Thyroid gland (tissue), 4 donors: ENCODE measurements at regions not wholly inside any gene's neighbourhood (a gene's known extent, or its start where the extent isn't known, plus 50 kb on each side); places are given as distances from the start of the nearest gene placed in this dataset.
A peak's percentile ranks its signal among the peaks of the same experiment; 100 is the strongest.

ENCODE experiments used
- DNase-seq, 2 donors: peaks; one replicate each; pipeline ENCODE4 v3.0.0-alpha.2; 2019
- H3K27ac ChIP-seq, 3 donors: fragments of 200-600 bp; sonication (generic); 1 replicate in 2 of 3; 2 replicates in 1 of 3; pipeline ENCODE4 v1.5.1; 2016 to 2019; ENCODE audit warnings: mild to moderate bottlenecking in 1 of 3, moderate library complexity in 1 of 3
- H3K27me3 ChIP-seq: fragments of 200-600 bp; sonication (generic); one replicate; pipeline ENCODE4 v1.5.1; 2019
- H3K36me3 ChIP-seq, 2 donors: fragments of 200-600 bp; sonication (generic); one replicate each; pipeline ENCODE4 v1.5.1; 2016 to 2019
- H3K4me1 ChIP-seq, 2 donors: fragments of 200-600 bp; sonication (generic); one replicate each; pipeline ENCODE4 v1.5.1; 2017 to 2019
- H3K4me3 ChIP-seq, 3 donors: fragments of 200-600 bp; sonication (generic); replicated peaks in 1 of 3; 1 replicate in 2 of 3; 2 replicates in 1 of 3; pipeline ENCODE4 v1.5.1; 2016; ENCODE audit warnings: mild to moderate bottlenecking in 1 of 3
- H3K9me3 ChIP-seq: fragments of 200-600 bp; sonication (generic); one replicate; pipeline ENCODE4 v1.5.1; 2017
- CTCF ChIP-seq, 6 experiments: fragments of 200-600 bp in 3 of 6; fragments of 450-650 bp in 3 of 6; sonication (generic) in 3 of 6; IDR thresholded peaks; one replicate each; pipeline ENCODE4 v1.5.1; 2016 to 2019; ENCODE audit warnings: antibody characterized with exemption in 6 of 6, mild to moderate bottlenecking in 2 of 6, inconsistent platforms in 1 of 6, moderate library complexity in 1 of 6
- POLR2A ChIP-seq, 2 donors: fragments of 450-650 bp; IDR thresholded peaks; one replicate each; pipeline ENCODE4 v1.6.1; 2017; ENCODE audit warnings: antibody characterized with exemption in 2 of 2, mild to moderate bottlenecking in 2 of 2, moderate library complexity in 1 of 2
- WGBS, 2 donors: methylation state at CpG; one replicate each; pipeline ENCODE4 v1.1.5; 2017; 5-methylcytosine and 5-hydroxymethylcytosine counted together
- intact Hi-C: fragments of 100-400 bp; cut with DNase I; formaldehyde crosslinking; loops from one replicate; pipeline ENCODE4 v1.15.1; 2023

- no peaks in the 10 kb centered on the region for H3K27me3 ChIP-seq
- TF ChIP-seq POLR2A (IDR thresholded peaks at IDR 0.05): no peak
- peak in 1 of 6 experiments; percentile 2 for TF ChIP-seq CTCF (IDR thresholded peaks at IDR 0.05)
- intact Hi-C loops: no loop called here
- peaks cover 10 to 26% of the 10 kb centered on the region in 2 donors for H3K4me1 ChIP-seq
- 66 to 71% methylated on average over 6 of the region's 6 CpGs for WGBS, 2 donors
- no peak overlapping the region for H3K4me3 ChIP-seq
- no peak for DNase-seq
- H3K27ac ChIP-seq: peak overlapping the region; percentile 45 to 52 (median 49)
- no peaks in the 10 kb centered on the region for H3K9me3 ChIP-seq
- H3K36me3 ChIP-seq: no peaks in the 10 kb centered on the region
These were observed 122.2 kb downstream of the ACKR3 start for GRCh38 chr2:236691799-236692167.

- DNase-seq: no peak
- Histone ChIP-seq H3K4me1 (peaks cover 10 to 20% of the 10 kb centered on the region in 2 donors), H3K36me3 (no peaks in the 10 kb centered on the region), H3K9me3 (no peaks in the 10 kb centered on the region), H3K4me3 (no peak overlapping the region), H3K27me3 (no peaks in the 10 kb centered on the region), H3K27ac (no peak overlapping the region)
- 96 to 97% methylated on average over 7 of the region's 7 CpGs for WGBS, 2 donors
- intact Hi-C loops: no loop called here
- TF ChIP-seq CTCF (IDR thresholded peaks at IDR 0.05) (no peak), POLR2A (IDR thresholded peaks at IDR 0.05) (no peak)
These were observed 123.3 kb downstream of the ACKR3 start for GRCh38 chr2:236692937-236693336.

- Histone ChIP-seq H3K4me1 (peaks cover 10 to 17% of the 10 kb centered on the region in 2 donors), H3K36me3 (no peaks in the 10 kb centered on the region), H3K4me3 (no peak overlapping the region), H3K27me3 (no peaks in the 10 kb centered on the region), H3K9me3 (no peaks in the 10 kb centered on the region), H3K27ac (no peak overlapping the region)
- intact Hi-C loops: no loop called here
- WGBS, 2 donors: 94 to 97% methylated on average over 4 of the region's 4 CpGs
- no peak for TF ChIP-seq CTCF (IDR thresholded peaks at IDR 0.05)
- no peak for TF ChIP-seq POLR2A (IDR thresholded peaks at IDR 0.05)
- no peak for DNase-seq
These were observed 123.9 kb downstream of the ACKR3 start for GRCh38 chr2:236693531-236693930.

- no peaks in the 10 kb centered on the region for H3K36me3 ChIP-seq
- peaks cover 6 to 17% of the 10 kb centered on the region in 2 donors for H3K4me1 ChIP-seq
- H3K27ac ChIP-seq: no peak overlapping the region
- TF ChIP-seq CTCF (IDR thresholded peaks at IDR 0.05) (no peak), POLR2A (IDR thresholded peaks at IDR 0.05) (no peak)
- H3K9me3 ChIP-seq: no peaks in the 10 kb centered on the region
- no peak for DNase-seq
- no peak overlapping the region for H3K4me3 ChIP-seq
- H3K27me3 ChIP-seq: no peaks in the 10 kb centered on the region
- intact Hi-C loops: no loop called here
- 85 to 91% methylated on average over 9 to 10 of the region's 10 CpGs for WGBS, 2 donors
These were observed 124.7 kb downstream of the ACKR3 start for GRCh38 chr2:236694146-236694888.

GRCh38 chr2:236696834-236697233 lies 127.2 kb downstream of the ACKR3 start:
- Histone ChIP-seq H3K4me1 (peaks cover 2% of the 10 kb centered on the region in 2 donors), H3K27me3 (no peaks in the 10 kb centered on the region), H3K9me3 (no peaks in the 10 kb centered on the region), H3K36me3 (no peaks in the 10 kb centered on the region), H3K27ac (no peak overlapping the region), H3K4me3 (no peak overlapping the region)
- TF ChIP-seq POLR2A (IDR thresholded peaks at IDR 0.05) (no peak), CTCF (IDR thresholded peaks at IDR 0.05) (no peak)
- intact Hi-C loops: no loop called here
- DNase-seq: no peak
- WGBS, 2 donors: 63 to 66% methylated on average over 3 of the region's 3 CpGs
